PC-9 (cell line): ENCODE measurements at regions not wholly inside any gene's neighbourhood (a gene's known extent, or its start where the extent isn't known, plus 50 kb on each side); places are given as distances from the start of the nearest gene placed in this dataset.

Experiments used
- EZH2 ChIP-seq: fragments of 200-600 bp; sonication (generic); IDR thresholded peaks from 2 replicates; pipeline ENCODE4 v1.8.0; 2017; ENCODE audit warnings: antibody characterized with exemption, low read depth
- TF ChIP-seq, protein P1 (sequence below): fragments of 200-600 bp; sonication (generic); conservative IDR thresholded peaks from 2 replicates; pipeline ENCODE4 v1.6.1; 2017; ENCODE audit warnings: mixed run types, antibody characterized with exemption, mild to moderate bottlenecking, moderate library complexity

DNA sequence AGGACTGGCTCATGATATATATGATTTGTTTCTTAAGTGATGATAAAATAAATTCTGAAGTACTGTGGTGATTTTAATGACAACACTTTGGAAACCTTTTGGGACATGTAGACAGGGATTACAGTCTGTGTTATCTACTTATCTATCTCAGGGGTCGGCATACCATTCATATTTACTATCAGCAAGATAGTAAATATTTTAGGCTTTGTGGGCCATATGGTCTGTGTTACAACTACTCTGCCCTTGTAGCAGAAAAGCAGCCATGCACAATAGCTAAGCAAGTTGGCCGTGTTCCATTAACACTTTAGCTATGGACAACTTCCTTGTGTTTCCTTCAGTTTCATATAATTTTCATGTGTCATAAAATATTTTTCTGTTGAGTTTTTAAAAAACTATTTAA lies 97.8 kb upstream of the PRPS1L1 start:
- TF ChIP-seq, protein P1, sequence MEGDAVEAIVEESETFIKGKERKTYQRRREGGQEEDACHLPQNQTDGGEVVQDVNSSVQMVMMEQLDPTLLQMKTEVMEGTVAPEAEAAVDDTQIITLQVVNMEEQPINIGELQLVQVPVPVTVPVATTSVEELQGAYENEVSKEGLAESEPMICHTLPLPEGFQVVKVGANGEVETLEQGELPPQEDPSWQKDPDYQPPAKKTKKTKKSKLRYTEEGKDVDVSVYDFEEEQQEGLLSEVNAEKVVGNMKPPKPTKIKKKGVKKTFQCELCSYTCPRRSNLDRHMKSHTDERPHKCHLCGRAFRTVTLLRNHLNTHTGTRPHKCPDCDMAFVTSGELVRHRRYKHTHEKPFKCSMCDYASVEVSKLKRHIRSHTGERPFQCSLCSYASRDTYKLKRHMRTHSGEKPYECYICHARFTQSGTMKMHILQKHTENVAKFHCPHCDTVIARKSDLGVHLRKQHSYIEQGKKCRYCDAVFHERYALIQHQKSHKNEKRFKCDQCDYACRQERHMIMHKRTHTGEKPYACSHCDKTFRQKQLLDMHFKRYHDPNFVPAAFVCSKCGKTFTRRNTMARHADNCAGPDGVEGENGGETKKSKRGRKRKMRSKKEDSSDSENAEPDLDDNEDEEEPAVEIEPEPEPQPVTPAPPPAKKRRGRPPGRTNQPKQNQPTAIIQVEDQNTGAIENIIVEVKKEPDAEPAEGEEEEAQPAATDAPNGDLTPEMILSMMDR = no peak
- TF ChIP-seq EZH2 = no peak
